H1 (cell line): ENCODE measurements at regions not wholly inside any gene's neighbourhood (a gene's known extent, or its start where the extent isn't known, plus 50 kb on each side); places are given as distances from the start of the nearest gene placed in this dataset.

Source experiments
- BACH1 ChIP-seq: IDR thresholded peaks from 2 replicates; pipeline ENCODE4 v1.6.1; 2012; ENCODE audit warnings: low read length, improper control_type of control experiment
- CTCF ChIP-seq, 3 experiments: IDR thresholded peaks; 1 replicate in 2 of 3; 2 replicates in 1 of 3; pipeline versions ENCODE4 v1.5.1 to v1.6.1; 2011; ENCODE audit warnings: low read length in 3 of 3, mild to moderate bottlenecking in 3 of 3, inconsistent platforms in 2 of 3, low read depth in 1 of 3, moderate library complexity in 1 of 3; ENCODE audit not compliant: insufficient read depth in 1 of 3; ENCODE audit errors: control extremely low read depth in 1 of 3
- JUND ChIP-seq: IDR thresholded peaks from 2 replicates; pipeline ENCODE4 v1.6.1; 2011; ENCODE audit warnings: mild to moderate bottlenecking, improper control_type of control experiment, low read length
- PHF8 ChIP-seq: fragments of 200-600 bp; sonication (generic); conservative IDR thresholded peaks from 2 replicates; pipeline ENCODE4 v1.7.1; 2012; ENCODE audit warnings: low read depth, mild to moderate bottlenecking, inconsistent platforms, low read length, moderate library complexity
- RBBP5 ChIP-seq: IDR thresholded peaks from 2 replicates; pipeline ENCODE4 v1.7.1; 2012; ENCODE audit warnings: low read depth, mild to moderate bottlenecking, inconsistent platforms, low read length, moderate library complexity, borderline replicate concordance
- RFX5 ChIP-seq: IDR thresholded peaks from 2 replicates; pipeline ENCODE4 v1.6.1; 2011; ENCODE audit warnings: low read depth, low read length, improper control_type of control experiment, borderline replicate concordance
- SAP30 ChIP-seq: fragments of 300-600 bp; sonication (generic); IDR thresholded peaks from 2 replicates; pipeline ENCODE4 v1.7.1; 2012; ENCODE audit warnings: low read length, moderate library complexity, mild to moderate bottlenecking, inconsistent platforms; ENCODE audit not compliant: insufficient read depth, insufficient replicate concordance
- SUZ12 ChIP-seq: fragments of 200-600 bp; sonication (generic); IDR thresholded peaks from 2 replicates; pipeline ENCODE4 v1.6.1; 2012; ENCODE audit warnings: mild to moderate bottlenecking, inconsistent platforms, low read length, moderate library complexity, mixed read lengths
- YY1 ChIP-seq: IDR thresholded peaks from 2 replicates; pipeline ENCODE4 v1.6.1; 2011; ENCODE audit warnings: low read depth, mild to moderate bottlenecking, low read length
- ZNF274 ChIP-seq: IDR thresholded peaks from 2 replicates; pipeline ENCODE4 v1.7.0; 2012; ENCODE audit warnings: low read length, borderline replicate concordance; ENCODE audit errors: extremely low read depth

GRCh38 chr17:37802712-37803416, 58.0 kb upstream of the HNF1B start:
- TF ChIP-seq YY1 (no peak), BACH1 (no peak), SAP30 (no peak), CTCF (IDR thresholded peaks at IDR 0.05; ENCODE audit: control extremely low read depth in 1 of 3, insufficient read depth in 1 of 3, low read depth in 1 of 3, low read length in 3 of 3) (no peak), JUND (no peak), RBBP5 (no peak), RFX5 (no peak), ZNF274 (no peak), PHF8 (no peak), SUZ12 (no peak)
